PC-9 (cell line): ENCODE measurements at regions not wholly inside any gene's neighbourhood (a gene's known extent, or its start where the extent isn't known, plus 50 kb on each side); places are given as distances from the start of the nearest gene placed in this dataset.

ENCODE experiments used
- BruUV-seq: library from RNA; stranded (reverse); fragments of 400-500 nt; replicated peaks from 2 replicates; lab custom pipeline; 2021; lab: Mats Ljungman, UMichigan
- CTCF ChIA-PET: fragments of 300-600 bp; sonication (Branson Sonifier 250); formaldehyde crosslinking; loops from one replicate; lab custom pipeline; 2022; ENCODE audit warnings: antibody characterized with exemption; lab: Charles Lee
- POLR2A ChIA-PET: fragments of 300-600 bp; sonication (Branson Sonifier 250); formaldehyde crosslinking; loops from one replicate; lab custom pipeline; 2022; ENCODE audit warnings: antibody characterized with exemption; ENCODE audit not compliant: unreplicated experiment; lab: Charles Lee
- DNase-seq, 2 experiments: peaks; one replicate each; pipeline versions ENCODE4 v3.0.0 to v3.0.0-alpha.2; 2015 to 2022; ENCODE audit warnings: mixed read lengths in 1 of 2
- H2AFZ ChIP-seq: fragments of 200-600 bp; sonication (generic); 2 replicates; pipeline ENCODE4 v1.8.1; 2017; ENCODE audit warnings: antibody characterized with exemption
- H3F3A ChIP-seq: fragments of 200-600 bp; sonication (generic); 2 replicates; pipeline ENCODE4 v1.8.1; 2017; ENCODE audit warnings: antibody characterized with exemption, mild to moderate bottlenecking, low read depth; ENCODE audit not compliant: insufficient read depth
- H3K27ac ChIP-seq: fragments of 200-600 bp; sonication (generic); 2 replicates; pipeline ENCODE4 v1.6.1; 2016; ENCODE audit warnings: mixed run types
- H3K27me3 ChIP-seq: fragments of 200-600 bp; sonication (generic); 2 replicates; pipeline ENCODE4 v1.6.1; 2016; ENCODE audit warnings: low read depth, mixed run types; ENCODE audit not compliant: insufficient read depth
- H3K36me3 ChIP-seq: fragments of 200-600 bp; sonication (generic); 2 replicates; pipeline ENCODE4 v1.6.1; 2016; ENCODE audit warnings: low read depth, mixed run types
- H3K4me1 ChIP-seq: fragments of 200-600 bp; sonication (generic); replicated peaks from 2 replicates; pipeline ENCODE4 v1.6.1; 2016; ENCODE audit warnings: mixed run types; ENCODE audit not compliant: insufficient read depth
- H3K4me2 ChIP-seq: fragments of 200-600 bp; sonication (generic); 2 replicates; pipeline ENCODE4 v1.6.1; 2017; ENCODE audit warnings: mixed run types
- H3K4me3 ChIP-seq: fragments of 200-600 bp; sonication (generic); 2 replicates; pipeline ENCODE4 v1.6.1; 2016; ENCODE audit warnings: mixed run types
- H3K79me2 ChIP-seq: fragments of 200-600 bp; sonication (generic); 2 replicates; pipeline ENCODE4 v1.6.1; 2017; ENCODE audit warnings: low read depth, mixed run types
- H3K9me2 ChIP-seq: fragments of 200-600 bp; sonication (generic); 2 replicates; pipeline ENCODE4 v1.8.1; 2017; ENCODE audit warnings: mild to moderate bottlenecking; ENCODE audit not compliant: insufficient read depth
- H3K9me3 ChIP-seq: fragments of 200-600 bp; sonication (generic); 2 replicates; pipeline ENCODE4 v1.8.1; 2016; ENCODE audit warnings: low read depth; ENCODE audit not compliant: insufficient read depth
- H4K20me1 ChIP-seq: fragments of 200-600 bp; sonication (generic); 2 replicates; pipeline ENCODE4 v1.8.1; 2017; ENCODE audit not compliant: insufficient read depth
- CTCF ChIP-seq: fragments of 200-600 bp; sonication (generic); conservative IDR thresholded peaks from 2 replicates; pipeline ENCODE4 v1.6.1; 2017; ENCODE audit warnings: mixed run types, antibody characterized with exemption, mild to moderate bottlenecking, moderate library complexity
- EZH2 ChIP-seq: fragments of 200-600 bp; sonication (generic); IDR thresholded peaks from 2 replicates; pipeline ENCODE4 v1.8.0; 2017; ENCODE audit warnings: antibody characterized with exemption, low read depth
- intact Hi-C: fragments of 100-400 bp; cut with micrococcal nuclease; formaldehyde crosslinking; loops from one replicate; pipeline ENCODE4 v1.10.0; 2022; ENCODE audit not compliant: unreplicated experiment

GRCh38 chr12:68532204-68532886, 78.4 kb upstream of the RAP1B start:
- Histone ChIP-seq H3K4me2 (no peak overlapping the region), H3K36me3 (no peaks in the 10 kb centered on the region), H3K27me3 (no peaks in the 10 kb centered on the region), H3K4me3 (no peak overlapping the region), H3K27ac (no peak overlapping the region), H3K9me3 (no peaks in the 10 kb centered on the region), H3K79me2 (no peaks in the 10 kb centered on the region), H3K4me1 (no peaks in the 10 kb centered on the region), H2AFZ (no peak overlapping the region), H4K20me1 (no peaks in the 10 kb centered on the region), H3F3A (no peaks in the 10 kb centered on the region), H3K9me2 (no peaks in the 10 kb centered on the region)
- TF ChIP-seq CTCF, result no peak
- no peak for TF ChIP-seq EZH2
- ChIA-PET CTCF (interaction anchor here (0.6 kb wide), 1 partner anchor 212 kb away, joined by 3 read pairs; no protein-coding TSS in a partner anchor), POLR2A (no interaction called here)
- DNase-seq, result no peak
- intact Hi-C loops, result no loop called here
- no TSS peak for BruUV-seq

GRCh38 chr12:68532887-68533248, 77.8 kb upstream of the RAP1B start:
- CTCF ChIA-PET, result no interaction called here
- H3K27ac ChIP-seq, result no peak overlapping the region
- intact Hi-C loops, result no loop called here

DNA sequence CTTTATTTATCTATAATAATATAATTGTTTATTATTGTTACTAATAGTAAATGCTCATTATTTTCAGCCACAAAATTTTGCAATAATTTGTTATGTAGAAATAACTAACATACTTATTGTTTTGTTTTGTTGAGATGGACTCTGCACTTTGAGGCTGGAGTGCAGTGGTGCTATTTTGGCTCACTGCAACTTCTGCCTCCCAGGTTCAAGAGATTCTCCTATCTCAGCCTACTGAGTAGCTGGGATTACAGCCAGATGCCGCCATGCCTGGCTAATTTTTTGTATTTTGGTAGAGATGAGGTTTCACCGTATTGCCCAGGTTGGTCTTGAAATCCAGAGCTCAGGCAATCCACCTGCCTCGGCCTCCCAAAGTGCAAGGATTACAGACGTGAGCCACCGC, 76.6 kb upstream of the RAP1B start:
- Histone ChIP-seq H3K9me2 (no peaks in the 10 kb centered on the region), H4K20me1 (no peaks in the 10 kb centered on the region), H3K4me1 (no peaks in the 10 kb centered on the region), H3F3A (no peaks in the 10 kb centered on the region), H3K36me3 (no peaks in the 10 kb centered on the region), H3K4me3 (no peak overlapping the region), H3K4me2 (no peak overlapping the region), H2AFZ (no peak overlapping the region), H3K27ac (no peak overlapping the region), H3K9me3 (no peaks in the 10 kb centered on the region), H3K27me3 (no peaks in the 10 kb centered on the region), H3K79me2 (no peaks in the 10 kb centered on the region)
- intact Hi-C loops, result no loop called here
- no TSS peak for BruUV-seq
- DNase-seq, result no peak
- no peak for TF ChIP-seq CTCF
- no peak for TF ChIP-seq EZH2
- CTCF ChIA-PET, result no interaction called here
- POLR2A ChIA-PET, result no interaction called here

More at GRCh38 chr12:68532887-68533248, 77.8 kb upstream of the RAP1B start:
- Histone ChIP-seq H3K4me1 (no peaks in the 10 kb centered on the region), H2AFZ (no peak overlapping the region), H3K36me3 (no peaks in the 10 kb centered on the region), H3K9me2 (no peaks in the 10 kb centered on the region), H3K4me3 (no peak overlapping the region), H3K27me3 (no peaks in the 10 kb centered on the region), H3K4me2 (no peak overlapping the region), H3K9me3 (no peaks in the 10 kb centered on the region), H3K79me2 (no peaks in the 10 kb centered on the region), H3F3A (no peaks in the 10 kb centered on the region), H4K20me1 (no peaks in the 10 kb centered on the region)
- POLR2A ChIA-PET, result no interaction called here
- TF ChIP-seq EZH2 (no peak), CTCF (no peak)
- no peak for DNase-seq
- BruUV-seq, result no TSS peak
